SK-N-MC (cell line): ENCODE measurements at regions not wholly inside any gene's neighbourhood (a gene's known extent, or its start where the extent isn't known, plus 50 kb on each side); places are given as distances from the start of the nearest gene placed in this dataset.

Experiments used
- DNase-seq: peaks from one replicate; pipeline ENCODE4 v3.0.0-alpha.2; 2011; ENCODE audit warnings: low read depth, low spot score
- H3K27ac ChIP-seq: fragments of 200-600 bp; sonication (generic); 2 replicates; pipeline ENCODE4 v1.5.1; 2016; ENCODE audit warnings: mixed run types
- H3K36me3 ChIP-seq: fragments of 200-600 bp; sonication (generic); 2 replicates; pipeline ENCODE4 v1.6.1; 2017; ENCODE audit warnings: antibody characterized with exemption, low read length, mixed read lengths; ENCODE audit not compliant: insufficient read depth
- H3K4me3 ChIP-seq: fragments of 200-600 bp; sonication (generic); 2 replicates; pipeline ENCODE4 v1.5.1; 2016
- H3K9ac ChIP-seq: fragments of 200-600 bp; sonication (generic); 2 replicates; pipeline ENCODE4 v1.8.0; 2017; ENCODE audit warnings: mixed run types, mixed read lengths; ENCODE audit not compliant: insufficient read length
- H3K9me3 ChIP-seq: fragments of 200-600 bp; sonication (generic); 2 replicates; pipeline ENCODE4 v1.6.1; 2017; ENCODE audit warnings: low read depth, mild to moderate bottlenecking, antibody characterized with exemption, low read length, moderate library complexity, mixed read lengths
- EZH2 ChIP-seq: fragments of 200-600 bp; sonication (generic); IDR thresholded peaks from one replicate; pipeline ENCODE4 v1.6.1; 2017; ENCODE audit warnings: antibody characterized with exemption
- FOXP2 ChIP-seq: optimal IDR thresholded peaks from 2 replicates; pipeline ENCODE3; 2011; ENCODE audit warnings: mild to moderate bottlenecking, moderate library complexity; ENCODE audit not compliant: insufficient read depth; ENCODE audit errors: extremely low read length, control extremely low read depth
- POLR2AphosphoS5 ChIP-seq: IDR thresholded peaks from 2 replicates; pipeline ENCODE4 v1.6.1; 2012; ENCODE audit warnings: mild to moderate bottlenecking, low read depth, low read length, borderline replicate concordance

DNA sequence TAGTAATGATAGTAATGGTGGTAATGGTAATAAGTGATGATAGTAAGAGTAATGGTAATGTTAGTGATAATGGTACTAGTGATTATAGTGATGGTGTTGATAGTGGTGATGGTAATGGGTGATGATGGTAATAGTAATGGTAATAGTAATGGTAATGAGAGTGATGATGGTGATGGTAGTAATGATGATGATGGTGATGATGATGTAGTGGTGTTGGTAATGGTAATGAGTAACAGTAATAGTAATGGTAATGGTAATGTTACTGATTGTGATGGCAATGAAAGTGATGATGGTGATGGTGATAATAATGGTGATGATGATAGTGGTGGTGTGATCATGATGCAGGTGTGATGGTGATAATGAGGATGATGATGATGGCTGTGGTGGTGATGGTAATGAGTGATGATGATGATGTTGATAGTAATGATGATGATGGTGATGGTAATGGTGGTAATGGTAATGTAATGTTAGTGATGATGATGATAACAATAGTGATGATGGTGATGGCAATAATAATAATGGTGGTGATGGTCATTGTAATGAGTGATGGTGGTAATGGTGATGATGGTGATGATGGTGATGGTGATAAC, 235.0 kb downstream of the MATN1 start:
- H3K9me3 ChIP-seq = no peaks in the 10 kb centered on the region

DNA sequence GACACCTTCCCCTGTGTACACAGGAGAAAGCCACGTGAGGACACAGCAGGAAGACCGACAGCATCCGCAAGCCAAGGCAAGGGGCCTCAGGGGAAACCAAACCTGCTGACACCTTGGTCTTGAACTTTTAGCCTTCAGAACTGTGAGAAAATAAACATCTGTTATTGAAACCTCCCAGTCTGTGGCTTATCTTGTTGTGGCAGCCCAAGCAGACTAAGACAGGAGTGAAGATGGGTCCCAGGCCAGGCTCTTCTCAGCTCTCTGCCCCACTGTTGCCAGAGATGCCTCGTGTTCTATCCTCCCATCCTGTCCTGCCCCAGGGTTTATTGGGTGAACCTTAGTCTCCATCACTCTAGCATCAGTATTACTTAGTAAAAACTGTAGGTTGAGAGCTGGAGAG, 236.3 kb downstream of the MATN1 start:
- Histone ChIP-seq H3K36me3 (no peaks in the 10 kb centered on the region), H3K9ac (no peak overlapping the region), H3K4me3 (no peak overlapping the region), H3K27ac (no peak overlapping the region), H3K9me3 (no peaks in the 10 kb centered on the region)
- TF ChIP-seq FOXP2 (no peak), POLR2AphosphoS5 (no peak), EZH2 (no peak)
- DNase-seq = no peak

More for the DNA sequence above, 235.0 kb downstream of the MATN1 start:
- no peak overlapping the region for H3K9ac ChIP-seq
- H3K36me3 ChIP-seq = no peaks in the 10 kb centered on the region
- no peak overlapping the region for H3K4me3 ChIP-seq
- no peak for TF ChIP-seq FOXP2
- no peak for TF ChIP-seq EZH2
- no peak for TF ChIP-seq POLR2AphosphoS5
- no peak for DNase-seq
- no peak overlapping the region for H3K27ac ChIP-seq

- TF ChIP-seq POLR2AphosphoS5 = no peak
- TF ChIP-seq EZH2 = no peak
- no peak for TF ChIP-seq FOXP2
- no peak overlapping the region for H3K9ac ChIP-seq
- H3K9me3 ChIP-seq = no peaks in the 10 kb centered on the region
Measured at GRCh38 chr1:30485072-30485471, 238.3 kb downstream of the MATN1 start.

DNA sequence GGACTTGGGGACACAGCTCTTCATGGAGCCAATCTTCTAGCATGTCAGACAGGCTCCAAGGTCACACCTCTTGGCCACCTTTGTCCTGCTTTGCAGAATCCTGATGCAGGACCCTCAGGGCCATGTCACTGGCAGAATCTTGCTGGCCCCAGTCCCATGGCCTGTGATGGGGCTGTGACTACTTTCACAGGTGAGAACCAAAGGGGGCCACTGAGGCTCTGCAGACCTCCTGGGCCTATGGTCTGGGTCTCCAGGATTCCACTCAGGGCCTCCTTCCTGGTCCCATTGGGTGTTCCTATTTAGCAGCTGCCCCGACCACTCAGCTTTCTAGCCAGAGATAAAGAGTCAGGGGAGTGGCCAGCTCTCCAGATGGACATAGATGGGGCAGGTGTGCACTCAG, 238.7 kb downstream of the MATN1 start:
- Histone ChIP-seq H3K9ac (no peak overlapping the region), H3K9me3 (no peaks in the 10 kb centered on the region), H3K4me3 (no peak overlapping the region), H3K27ac (no peak overlapping the region), H3K36me3 (no peaks in the 10 kb centered on the region)
- DNase-seq = no peak
- TF ChIP-seq EZH2 = no peak
- TF ChIP-seq POLR2AphosphoS5 = no peak
- no peak for TF ChIP-seq FOXP2

More at GRCh38 chr1:30485072-30485471, 238.3 kb downstream of the MATN1 start:
- no peaks in the 10 kb centered on the region for H3K36me3 ChIP-seq
- H3K27ac ChIP-seq = no peak overlapping the region
- no peak overlapping the region for H3K4me3 ChIP-seq
- no peak for DNase-seq

- TF ChIP-seq EZH2 = no peak
- TF ChIP-seq POLR2AphosphoS5 = no peak
- no peak for TF ChIP-seq FOXP2
- H3K36me3 ChIP-seq = no peaks in the 10 kb centered on the region
- DNase-seq = no peak
- no peak overlapping the region for H3K9ac ChIP-seq
- H3K9me3 ChIP-seq = no peaks in the 10 kb centered on the region
- H3K4me3 ChIP-seq = no peak overlapping the region
- H3K27ac ChIP-seq = no peak overlapping the region
Measured at GRCh38 chr1:30479575-30479974, 243.8 kb downstream of the MATN1 start.

- Histone ChIP-seq H3K9me3 (no peaks in the 10 kb centered on the region), H3K36me3 (no peaks in the 10 kb centered on the region), H3K4me3 (no peak overlapping the region), H3K9ac (no peak overlapping the region), H3K27ac (no peak overlapping the region)
- no peak for DNase-seq
- TF ChIP-seq FOXP2 (no peak), EZH2 (no peak), POLR2AphosphoS5 (no peak)
Measured at GRCh38 chr1:30478799-30479563, 244.4 kb downstream of the MATN1 start.

GRCh38 chr1:30478283-30478682, 245.1 kb downstream of the MATN1 start:
- TF ChIP-seq POLR2AphosphoS5 (no peak), EZH2 (no peak), FOXP2 (no peak)

DNA sequence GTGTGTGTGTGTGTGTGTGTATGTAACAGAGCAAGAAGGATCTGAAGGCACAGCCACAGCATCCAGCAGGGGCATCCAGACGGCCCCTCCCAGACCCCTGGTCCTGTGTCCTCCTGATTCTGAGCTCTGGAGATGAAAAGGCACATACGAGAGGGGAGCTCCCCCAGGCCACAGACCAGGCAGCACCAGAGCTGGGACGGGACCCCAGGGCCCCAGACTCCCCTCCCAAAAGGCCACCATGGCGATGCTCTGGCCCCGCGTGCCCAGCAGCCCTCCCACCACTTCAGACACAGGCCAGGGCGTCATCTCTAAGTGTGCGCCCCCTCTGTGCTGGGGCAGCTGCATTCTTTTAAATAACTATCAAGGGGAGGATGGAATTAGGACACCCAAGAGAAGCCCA, 245.8 kb downstream of the MATN1 start:
- no peak for DNase-seq
- H3K36me3 ChIP-seq = no peaks in the 10 kb centered on the region
- no peaks in the 10 kb centered on the region for H3K9me3 ChIP-seq
- H3K9ac ChIP-seq = no peak overlapping the region
- TF ChIP-seq EZH2 = no peak
- no peak for TF ChIP-seq POLR2AphosphoS5
- TF ChIP-seq FOXP2 = no peak
- H3K27ac ChIP-seq = no peak overlapping the region
- no peak overlapping the region for H3K4me3 ChIP-seq

More at GRCh38 chr1:30478283-30478682, 245.1 kb downstream of the MATN1 start:
- DNase-seq = no peak
- Histone ChIP-seq H3K27ac (no peak overlapping the region), H3K4me3 (no peak overlapping the region), H3K9me3 (no peaks in the 10 kb centered on the region), H3K9ac (no peak overlapping the region), H3K36me3 (no peaks in the 10 kb centered on the region)

- no peak for DNase-seq
- Histone ChIP-seq H3K36me3 (no peaks in the 10 kb centered on the region), H3K9ac (no peak overlapping the region), H3K9me3 (no peaks in the 10 kb centered on the region), H3K27ac (no peak overlapping the region), H3K4me3 (no peak overlapping the region)
- TF ChIP-seq EZH2 (no peak), FOXP2 (no peak), POLR2AphosphoS5 (no peak)
Measured at GRCh38 chr1:30476911-30477459, 246.4 kb downstream of the MATN1 start.
